NOMO-1 (cell line): ENCODE measurements at regions not wholly inside any gene's neighbourhood (a gene's known extent, or its start where the extent isn't known, plus 50 kb on each side); places are given as distances from the start of the nearest gene placed in this dataset.
"Not testable (repeated sequence)": the region's sequence is repeated elsewhere in the genome, so short reads cannot be mapped to it uniquely, and the experiment has no call there.

Experiments used
- DNase-seq, 2 experiments: peaks; one replicate each; lab custom pipeline; 2025; ENCODE audit not compliant: unreplicated experiment in 2 of 2; lab: John Stamatoyannopoulos, UW

GRCh38 chr17:70320673-70321345, 151.5 kb downstream of the KCNJ2 start:
- peak; percentile 26 to 35 for DNase-seq

DNA sequence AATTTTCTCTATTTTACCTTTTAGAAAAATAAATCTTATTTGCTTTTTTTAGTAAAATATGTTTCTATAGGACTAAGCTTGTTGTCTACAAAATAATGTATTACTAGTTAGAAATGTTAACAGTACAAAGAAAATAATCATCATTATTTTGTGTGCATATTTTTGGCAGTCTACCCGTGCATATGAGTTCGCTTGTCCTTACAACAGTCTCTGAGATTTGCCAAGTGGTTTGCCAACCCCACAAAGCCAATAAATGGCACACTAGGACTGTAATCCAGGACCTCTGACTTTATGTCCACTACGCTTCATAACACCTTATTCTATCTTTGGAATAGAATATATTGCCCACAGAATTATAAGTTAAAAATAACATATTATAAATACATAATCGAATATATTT, 152.0 kb downstream of the KCNJ2 start:
- no peak for DNase-seq

DNA sequence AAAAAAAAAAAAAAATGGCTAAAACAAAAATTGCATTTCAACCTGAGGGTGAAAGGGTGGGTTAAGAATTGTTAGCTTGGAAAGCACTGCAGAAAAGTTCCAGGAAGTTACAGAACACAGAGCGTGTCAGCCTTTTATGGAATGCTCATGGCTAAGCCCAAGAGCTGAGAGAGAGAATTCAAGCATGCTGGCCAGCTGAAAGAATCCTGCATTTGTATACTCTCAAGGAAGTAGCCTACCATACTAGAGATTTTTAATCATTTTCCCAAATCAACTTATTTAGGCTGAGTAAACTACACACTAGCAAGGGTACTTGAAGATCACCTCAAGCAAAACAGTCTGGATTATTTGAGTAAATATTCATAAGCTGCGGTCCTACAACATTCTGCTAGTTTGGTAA, 153.9 kb downstream of the KCNJ2 start:
- DNase-seq: no peak

DNA sequence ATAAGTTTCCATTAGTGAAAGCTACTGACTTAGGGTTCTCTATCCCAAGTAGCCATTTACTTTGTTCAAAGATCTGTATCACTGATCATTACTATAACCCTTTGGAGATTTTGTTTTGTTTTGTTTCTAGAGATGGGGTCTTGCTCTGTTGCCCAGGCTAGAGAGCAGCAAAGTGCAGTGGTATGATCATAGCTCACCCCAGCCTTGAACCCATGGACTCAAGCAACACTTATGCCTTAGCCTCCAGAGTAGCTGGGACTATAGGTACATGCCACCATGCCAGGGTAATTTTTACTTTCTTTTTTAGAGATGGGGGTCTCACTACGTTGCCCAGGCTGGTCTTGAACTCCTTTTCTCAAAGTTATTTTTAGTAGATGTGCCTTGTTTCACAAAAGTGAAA, 154.7 kb downstream of the KCNJ2 start:
- no peak for DNase-seq

GRCh38 chr17:70327279-70327678, 157.9 kb downstream of the KCNJ2 start:
- DNase-seq: no peak

GRCh38 chr17:70327723-70328122, 158.4 kb downstream of the KCNJ2 start:
- peak in 1 of 2 experiments; percentile 46 for DNase-seq

- DNase-seq: no peak
Measured at GRCh38 chr17:70329721-70330120, 160.4 kb downstream of the KCNJ2 start.

DNA sequence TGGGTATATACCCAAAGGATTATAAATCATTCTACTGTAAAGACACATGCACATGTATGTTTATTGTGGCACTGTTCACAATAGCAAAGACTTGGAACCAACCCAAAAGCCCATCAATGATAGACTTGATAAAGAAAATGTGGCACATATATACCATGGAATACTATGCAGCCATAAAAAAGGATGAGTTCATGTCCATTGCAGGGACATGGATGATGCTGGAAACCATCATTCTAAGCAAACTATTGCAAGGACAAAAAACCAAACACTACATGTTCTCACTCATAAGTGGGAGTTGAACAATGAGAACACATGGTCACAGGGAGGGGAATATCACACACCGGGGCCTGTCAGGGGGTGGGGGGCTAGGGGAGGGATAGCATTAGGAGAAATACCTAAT, 161.7 kb downstream of the KCNJ2 start:
- DNase-seq: not testable (repeated sequence)

GRCh38 chr17:70332356-70333210, 163.3 kb downstream of the KCNJ2 start:
- no peak for DNase-seq

DNA sequence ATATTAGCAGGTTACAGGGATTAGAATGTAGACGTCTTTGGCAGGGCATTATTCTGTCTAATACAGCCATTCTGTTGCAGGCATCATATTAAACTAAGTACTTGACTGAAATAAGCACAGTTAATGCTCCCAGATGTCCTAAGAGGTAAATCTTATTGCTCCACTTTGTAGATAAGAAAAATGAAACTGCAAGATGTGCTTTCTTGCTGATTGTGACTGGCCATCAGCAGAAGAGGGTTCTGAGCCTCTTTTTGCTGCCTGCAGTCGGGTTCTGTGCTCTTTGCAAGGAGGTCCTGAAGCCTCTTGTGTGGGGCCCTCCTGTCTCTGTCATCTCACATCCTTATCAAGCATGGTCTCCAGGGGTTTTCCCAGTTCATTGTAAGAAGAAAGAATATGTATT, 167.1 kb downstream of the KCNJ2 start:
- no peak for DNase-seq

GRCh38 chr17:70338946-70339354, 169.6 kb downstream of the KCNJ2 start:
- no peak for DNase-seq

GRCh38 chr17:70343114-70343513, 173.8 kb downstream of the KCNJ2 start:
- DNase-seq: peak in 1 of 2 experiments; percentile 69

DNA sequence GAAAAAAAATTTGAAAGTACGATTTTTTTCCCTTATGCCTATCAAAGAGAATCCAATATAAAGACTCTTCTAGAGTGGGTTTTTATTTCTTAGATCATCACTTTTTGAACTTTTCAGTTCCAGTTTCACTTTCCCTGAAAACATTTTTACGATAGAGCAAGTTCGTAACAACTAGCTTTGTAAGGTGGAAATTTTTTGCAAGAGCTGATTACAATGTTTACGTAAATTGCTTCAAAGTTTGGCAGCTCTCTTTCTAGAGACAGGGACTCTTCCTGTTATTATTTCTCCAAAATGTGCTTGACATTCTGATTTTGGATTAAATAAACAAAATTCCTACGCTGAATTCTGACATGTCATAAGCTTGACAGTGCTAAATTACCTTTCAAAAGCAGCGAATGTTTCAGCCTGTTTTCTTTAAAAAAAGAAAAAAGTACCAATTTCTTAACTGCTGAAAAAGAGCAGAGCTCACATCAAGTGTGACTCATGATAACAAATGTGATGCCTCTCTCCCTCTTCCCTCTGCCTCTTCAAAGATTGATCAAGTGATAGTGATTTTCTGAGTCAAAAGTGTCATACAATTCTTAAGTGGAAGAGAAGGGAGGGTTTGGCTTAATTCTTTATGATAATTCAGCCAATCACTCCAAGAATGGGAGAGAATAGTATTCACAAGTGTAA, 175.2 kb downstream of the KCNJ2 start:
- DNase-seq: peak; percentile 33 to 54

DNA sequence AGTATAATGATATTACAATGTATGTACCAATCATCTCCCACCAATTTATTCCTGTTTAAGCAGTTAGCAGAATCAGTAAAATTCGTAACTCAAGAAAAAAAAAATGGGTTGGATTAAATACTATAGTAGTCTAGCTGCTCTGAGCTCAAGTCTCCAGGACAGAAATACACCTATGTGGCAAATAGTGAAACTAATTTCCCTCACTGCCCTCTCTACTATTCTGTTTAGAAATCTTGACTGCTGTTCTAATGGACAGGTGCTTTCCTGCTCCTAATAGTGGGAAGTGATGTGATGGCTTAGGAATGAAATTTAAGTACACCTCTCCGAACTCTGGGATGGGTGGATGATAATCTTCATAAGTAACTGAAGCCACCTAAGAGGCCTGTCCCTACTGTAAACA, 175.7 kb downstream of the KCNJ2 start:
- DNase-seq: no peak

- DNase-seq: peak; percentile 23 to 54
Measured at GRCh38 chr17:70352834-70353233, 183.5 kb downstream of the KCNJ2 start.

GRCh38 chr17:70353408-70354092, 184.2 kb downstream of the KCNJ2 start:
- no peak for DNase-seq

DNA sequence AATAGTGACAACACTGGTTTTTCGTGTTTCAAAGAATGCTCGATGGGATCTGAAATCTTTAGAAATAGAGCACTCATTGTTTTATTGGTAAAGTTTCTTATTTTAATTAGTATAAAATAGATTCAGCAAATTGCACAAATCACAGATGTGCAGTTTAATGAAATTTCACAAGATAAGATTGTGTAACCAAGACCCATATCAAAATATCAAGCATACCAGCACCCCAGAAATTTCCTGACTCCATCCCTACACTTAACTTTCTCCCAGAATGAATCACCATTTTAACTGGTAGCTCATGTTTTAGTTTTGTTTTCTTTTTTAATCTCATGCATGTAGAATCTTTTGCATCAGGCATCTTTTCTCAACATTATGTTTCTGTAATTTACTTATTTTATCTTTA, 185.9 kb downstream of the KCNJ2 start:
- DNase-seq: no peak

DNA sequence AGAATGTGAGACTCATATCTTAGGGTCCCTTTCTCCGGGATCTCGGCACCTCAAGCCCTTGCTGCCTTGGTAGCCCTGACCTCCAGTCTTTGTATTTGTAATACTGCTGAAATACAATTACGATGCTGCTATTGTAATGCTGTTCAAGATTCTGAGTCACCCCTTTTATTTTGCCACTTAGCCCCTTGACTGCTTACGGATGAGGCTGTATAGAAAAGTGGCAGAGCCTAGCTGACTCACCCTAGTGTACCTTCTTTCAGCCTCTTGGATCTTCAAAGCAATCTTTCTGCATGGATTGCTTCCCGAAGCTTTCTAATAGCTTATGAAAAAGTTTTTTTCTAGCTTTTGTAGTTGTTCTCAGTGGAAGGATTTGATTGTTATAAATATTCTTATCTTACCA, 187.9 kb downstream of the KCNJ2 start:
- no peak for DNase-seq

- DNase-seq: peak in 1 of 2 experiments; percentile 84
Measured at GRCh38 chr17:70365091-70365583, 195.8 kb downstream of the KCNJ2 start.

GRCh38 chr17:70366386-70366785, 197.1 kb downstream of the KCNJ2 start:
- no peak for DNase-seq

DNA sequence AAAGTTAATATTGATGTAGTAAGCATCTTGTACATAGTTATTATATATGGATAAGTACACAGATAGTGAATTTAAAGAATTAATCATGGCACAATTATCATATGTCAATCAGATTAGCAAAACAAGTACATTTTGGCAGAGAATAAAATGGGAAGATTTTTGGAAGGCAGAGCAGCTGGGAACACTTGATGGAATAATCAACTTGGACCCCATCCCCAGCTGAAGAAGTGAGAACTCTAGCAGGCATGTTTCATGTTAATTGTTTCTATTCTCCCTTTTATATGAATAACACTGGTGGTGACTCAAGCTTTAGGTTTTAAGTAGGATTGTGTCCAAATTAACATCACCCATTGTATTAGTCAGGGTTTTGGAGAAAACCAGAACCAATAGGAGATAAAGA, 198.7 kb downstream of the KCNJ2 start:
- no peak for DNase-seq
